HepG2 (cell line): ENCODE measurements at regions not wholly inside any gene's neighbourhood (a gene's known extent, or its start where the extent isn't known, plus 50 kb on each side); places are given as distances from the start of the nearest gene placed in this dataset.

Source experiments
- DR1 ChIP-seq: sonication (generic); formaldehyde crosslinking; IDR thresholded peaks from 2 replicates; pipeline ENCODE4 v1.8.0; 2021; ENCODE audit warnings: mild to moderate bottlenecking, missing genetic modification reagents, inconsistent platforms
- ELK4 ChIP-seq: sonication (generic); formaldehyde crosslinking; IDR thresholded peaks from 2 replicates; pipeline ENCODE4 v1.9.0; 2021; ENCODE audit warnings: missing genetic modification reagents, borderline replicate concordance
- JUNB ChIP-seq: sonication (generic); formaldehyde crosslinking; IDR thresholded peaks from 2 replicates; pipeline ENCODE4 v1.8.0; 2022; ENCODE audit warnings: missing genetic modification reagents, mild to moderate bottlenecking, borderline replicate concordance
- PHF8 ChIP-seq: sonication (generic); formaldehyde crosslinking; IDR thresholded peaks from 2 replicates; pipeline ENCODE4 v1.5.0; 2020; ENCODE audit warnings: missing genetic modification reagents
- TEAD3 ChIP-seq: optimal IDR thresholded peaks from 2 replicates; pipeline ENCODE3; 2016; ENCODE audit warnings: borderline replicate concordance
- TMF1 ChIP-seq: sonication (generic); formaldehyde crosslinking; IDR thresholded peaks from 2 replicates; pipeline ENCODE4 v1.8.1; 2022; ENCODE audit warnings: low read depth, missing genetic modification reagents
- ZNF138 ChIP-seq: sonication (generic); formaldehyde crosslinking; IDR thresholded peaks from 2 replicates; pipeline ENCODE4 v1.5.0; 2020; ENCODE audit warnings: mild to moderate bottlenecking, low read depth, missing genetic modification reagents
- ZNF382 ChIP-seq: sonication (generic); formaldehyde crosslinking; IDR thresholded peaks from 2 replicates; pipeline ENCODE4 v1.5.0; 2020; ENCODE audit warnings: missing genetic modification reagents, mild to moderate bottlenecking, borderline replicate concordance
- ZNF776 ChIP-seq: sonication (generic); formaldehyde crosslinking; IDR thresholded peaks from 2 replicates; pipeline ENCODE4 v1.4.0; 2020; ENCODE audit warnings: mild to moderate bottlenecking, missing genetic modification reagents
- ZNF878 ChIP-seq: sonication (generic); formaldehyde crosslinking; IDR thresholded peaks from 2 replicates; pipeline ENCODE4 v1.8.1; 2023; ENCODE audit warnings: mild to moderate bottlenecking, missing genetic modification reagents, moderate library complexity
- ZZZ3 ChIP-seq: sonication (generic); formaldehyde crosslinking; IDR thresholded peaks from 2 replicates; pipeline ENCODE4 v1.4.0; 2020; ENCODE audit warnings: missing genetic modification reagents, mild to moderate bottlenecking, borderline replicate concordance
- TF ChIP-seq, protein P1 (sequence below): IDR thresholded peaks from 2 replicates; pipeline ENCODE4 v1.4.0; 2020; ENCODE audit warnings: mild to moderate bottlenecking, missing genetic modification reagents
- TF ChIP-seq, protein P2 (sequence below): sonication (generic); formaldehyde crosslinking; IDR thresholded peaks from 2 replicates; pipeline ENCODE4 v1.4.0; 2020; ENCODE audit warnings: mild to moderate bottlenecking, low read depth, missing genetic modification reagents
- TF ChIP-seq, protein P3 (sequence below): sonication (generic); formaldehyde crosslinking; conservative IDR thresholded peaks from 2 replicates; pipeline ENCODE4 v1.4.0; 2020; ENCODE audit warnings: mild to moderate bottlenecking, missing genetic modification reagents, moderate library complexity
- TF ChIP-seq, protein P4 (sequence below): sonication (generic); formaldehyde crosslinking; IDR thresholded peaks from 2 replicates; pipeline ENCODE4 v1.4.0; 2020; ENCODE audit warnings: missing genetic modification reagents

DNA sequence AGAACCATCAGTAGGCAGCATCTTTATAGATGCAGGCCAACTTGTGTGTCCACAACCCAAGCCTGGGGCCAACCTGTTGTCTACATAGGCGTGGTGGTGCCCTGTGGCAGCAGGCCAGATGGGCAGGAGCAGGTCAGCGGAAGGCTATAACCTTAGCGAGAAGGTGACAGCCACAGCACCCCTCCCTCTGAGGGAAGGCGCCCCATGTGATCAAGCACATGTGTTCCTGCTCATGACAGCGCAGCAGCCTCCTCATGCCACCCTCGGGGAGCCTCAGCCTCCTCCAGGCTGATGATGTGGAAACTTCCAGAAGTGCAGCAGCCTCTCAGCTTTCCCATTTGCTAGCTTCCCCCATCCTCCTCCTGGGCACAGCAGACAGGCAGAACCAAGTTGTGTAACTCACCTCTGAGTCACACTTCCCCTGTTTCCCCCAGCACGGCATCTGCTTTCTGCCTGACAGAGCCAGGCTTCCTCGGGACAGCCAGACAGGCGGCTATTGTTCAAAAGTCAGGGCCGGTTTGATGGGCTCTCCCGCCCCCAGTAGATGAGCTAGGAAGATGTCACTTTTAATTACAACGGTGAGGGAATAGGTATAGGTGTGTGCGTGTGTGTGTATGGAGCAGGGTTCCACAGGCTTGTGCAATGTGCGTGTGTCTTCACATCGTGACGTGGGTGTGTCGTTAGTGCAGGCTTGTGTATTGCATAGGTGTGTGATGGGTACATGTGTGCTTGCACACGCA, 312.0 kb upstream of the ZMIZ1 start (continued):
- no peak for TF ChIP-seq ELK4
- TF ChIP-seq, protein P1, sequence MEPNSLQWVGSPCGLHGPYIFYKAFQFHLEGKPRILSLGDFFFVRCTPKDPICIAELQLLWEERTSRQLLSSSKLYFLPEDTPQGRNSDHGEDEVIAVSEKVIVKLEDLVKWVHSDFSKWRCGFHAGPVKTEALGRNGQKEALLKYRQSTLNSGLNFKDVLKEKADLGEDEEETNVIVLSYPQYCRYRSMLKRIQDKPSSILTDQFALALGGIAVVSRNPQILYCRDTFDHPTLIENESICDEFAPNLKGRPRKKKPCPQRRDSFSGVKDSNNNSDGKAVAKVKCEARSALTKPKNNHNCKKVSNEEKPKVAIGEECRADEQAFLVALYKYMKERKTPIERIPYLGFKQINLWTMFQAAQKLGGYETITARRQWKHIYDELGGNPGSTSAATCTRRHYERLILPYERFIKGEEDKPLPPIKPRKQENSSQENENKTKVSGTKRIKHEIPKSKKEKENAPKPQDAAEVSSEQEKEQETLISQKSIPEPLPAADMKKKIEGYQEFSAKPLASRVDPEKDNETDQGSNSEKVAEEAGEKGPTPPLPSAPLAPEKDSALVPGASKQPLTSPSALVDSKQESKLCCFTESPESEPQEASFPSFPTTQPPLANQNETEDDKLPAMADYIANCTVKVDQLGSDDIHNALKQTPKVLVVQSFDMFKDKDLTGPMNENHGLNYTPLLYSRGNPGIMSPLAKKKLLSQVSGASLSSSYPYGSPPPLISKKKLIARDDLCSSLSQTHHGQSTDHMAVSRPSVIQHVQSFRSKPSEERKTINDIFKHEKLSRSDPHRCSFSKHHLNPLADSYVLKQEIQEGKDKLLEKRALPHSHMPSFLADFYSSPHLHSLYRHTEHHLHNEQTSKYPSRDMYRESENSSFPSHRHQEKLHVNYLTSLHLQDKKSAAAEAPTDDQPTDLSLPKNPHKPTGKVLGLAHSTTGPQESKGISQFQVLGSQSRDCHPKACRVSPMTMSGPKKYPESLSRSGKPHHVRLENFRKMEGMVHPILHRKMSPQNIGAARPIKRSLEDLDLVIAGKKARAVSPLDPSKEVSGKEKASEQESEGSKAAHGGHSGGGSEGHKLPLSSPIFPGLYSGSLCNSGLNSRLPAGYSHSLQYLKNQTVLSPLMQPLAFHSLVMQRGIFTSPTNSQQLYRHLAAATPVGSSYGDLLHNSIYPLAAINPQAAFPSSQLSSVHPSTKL (CRISPR knock-in tag), result peak; percentile 74
- TF ChIP-seq ZNF776, result no peak
- no peak for TF ChIP-seq ZNF878
- TF ChIP-seq ZZZ3 (CRISPR knock-in tag), result no peak
- TF ChIP-seq, protein P2, sequence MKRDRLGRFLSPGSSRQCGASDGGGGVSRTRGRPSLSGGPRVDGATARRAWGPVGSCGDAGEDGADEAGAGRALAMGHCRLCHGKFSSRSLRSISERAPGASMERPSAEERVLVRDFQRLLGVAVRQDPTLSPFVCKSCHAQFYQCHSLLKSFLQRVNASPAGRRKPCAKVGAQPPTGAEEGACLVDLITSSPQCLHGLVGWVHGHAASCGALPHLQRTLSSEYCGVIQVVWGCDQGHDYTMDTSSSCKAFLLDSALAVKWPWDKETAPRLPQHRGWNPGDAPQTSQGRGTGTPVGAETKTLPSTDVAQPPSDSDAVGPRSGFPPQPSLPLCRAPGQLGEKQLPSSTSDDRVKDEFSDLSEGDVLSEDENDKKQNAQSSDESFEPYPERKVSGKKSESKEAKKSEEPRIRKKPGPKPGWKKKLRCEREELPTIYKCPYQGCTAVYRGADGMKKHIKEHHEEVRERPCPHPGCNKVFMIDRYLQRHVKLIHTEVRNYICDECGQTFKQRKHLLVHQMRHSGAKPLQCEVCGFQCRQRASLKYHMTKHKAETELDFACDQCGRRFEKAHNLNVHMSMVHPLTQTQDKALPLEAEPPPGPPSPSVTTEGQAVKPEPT (CRISPR knock-in tag), result no peak
- TF ChIP-seq TEAD3, result peak; percentile 53
- TF ChIP-seq DR1, result no peak
- no peak for TF ChIP-seq PHF8 (CRISPR knock-in tag)
- TF ChIP-seq TMF1 (CRISPR knock-in tag), result no peak
- TF ChIP-seq ZNF382 (CRISPR knock-in tag), result no peak
- TF ChIP-seq, protein P3, sequence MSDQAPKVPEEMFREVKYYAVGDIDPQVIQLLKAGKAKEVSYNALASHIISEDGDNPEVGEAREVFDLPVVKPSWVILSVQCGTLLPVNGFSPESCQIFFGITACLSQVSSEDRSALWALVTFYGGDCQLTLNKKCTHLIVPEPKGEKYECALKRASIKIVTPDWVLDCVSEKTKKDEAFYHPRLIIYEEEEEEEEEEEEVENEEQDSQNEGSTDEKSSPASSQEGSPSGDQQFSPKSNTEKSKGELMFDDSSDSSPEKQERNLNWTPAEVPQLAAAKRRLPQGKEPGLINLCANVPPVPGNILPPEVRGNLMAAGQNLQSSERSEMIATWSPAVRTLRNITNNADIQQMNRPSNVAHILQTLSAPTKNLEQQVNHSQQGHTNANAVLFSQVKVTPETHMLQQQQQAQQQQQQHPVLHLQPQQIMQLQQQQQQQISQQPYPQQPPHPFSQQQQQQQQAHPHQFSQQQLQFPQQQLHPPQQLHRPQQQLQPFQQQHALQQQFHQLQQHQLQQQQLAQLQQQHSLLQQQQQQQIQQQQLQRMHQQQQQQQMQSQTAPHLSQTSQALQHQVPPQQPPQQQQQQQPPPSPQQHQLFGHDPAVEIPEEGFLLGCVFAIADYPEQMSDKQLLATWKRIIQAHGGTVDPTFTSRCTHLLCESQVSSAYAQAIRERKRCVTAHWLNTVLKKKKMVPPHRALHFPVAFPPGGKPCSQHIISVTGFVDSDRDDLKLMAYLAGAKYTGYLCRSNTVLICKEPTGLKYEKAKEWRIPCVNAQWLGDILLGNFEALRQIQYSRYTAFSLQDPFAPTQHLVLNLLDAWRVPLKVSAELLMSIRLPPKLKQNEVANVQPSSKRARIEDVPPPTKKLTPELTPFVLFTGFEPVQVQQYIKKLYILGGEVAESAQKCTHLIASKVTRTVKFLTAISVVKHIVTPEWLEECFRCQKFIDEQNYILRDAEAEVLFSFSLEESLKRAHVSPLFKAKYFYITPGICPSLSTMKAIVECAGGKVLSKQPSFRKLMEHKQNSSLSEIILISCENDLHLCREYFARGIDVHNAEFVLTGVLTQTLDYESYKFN (CRISPR knock-in tag), result no peak
- TF ChIP-seq, protein P4, sequence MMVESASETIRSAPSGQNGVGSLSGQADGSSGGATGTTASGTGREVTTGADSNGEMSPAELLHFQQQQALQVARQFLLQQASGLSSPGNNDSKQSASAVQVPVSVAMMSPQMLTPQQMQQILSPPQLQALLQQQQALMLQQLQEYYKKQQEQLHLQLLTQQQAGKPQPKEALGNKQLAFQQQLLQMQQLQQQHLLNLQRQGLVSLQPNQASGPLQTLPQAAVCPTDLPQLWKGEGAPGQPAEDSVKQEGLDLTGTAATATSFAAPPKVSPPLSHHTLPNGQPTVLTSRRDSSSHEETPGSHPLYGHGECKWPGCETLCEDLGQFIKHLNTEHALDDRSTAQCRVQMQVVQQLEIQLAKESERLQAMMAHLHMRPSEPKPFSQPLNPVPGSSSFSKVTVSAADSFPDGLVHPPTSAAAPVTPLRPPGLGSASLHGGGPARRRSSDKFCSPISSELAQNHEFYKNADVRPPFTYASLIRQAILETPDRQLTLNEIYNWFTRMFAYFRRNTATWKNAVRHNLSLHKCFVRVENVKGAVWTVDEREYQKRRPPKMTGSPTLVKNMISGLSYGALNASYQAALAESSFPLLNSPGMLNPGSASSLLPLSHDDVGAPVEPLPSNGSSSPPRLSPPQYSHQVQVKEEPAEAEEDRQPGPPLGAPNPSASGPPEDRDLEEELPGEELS (CRISPR knock-in tag), result 0 out of 2 replicates have a peak, but pooled peaks have one; percentile 31
- peak; percentile 79; the same call in 1 of the 2 replicates for TF ChIP-seq JUNB (CRISPR knock-in tag)
- no peak for TF ChIP-seq ZNF138 (CRISPR knock-in tag)
